Activated CD4-positive, alpha-beta T cell treated with anti-CD3 and anti-CD28 coated beads, Interleukin-2, Interleukin-6, amounts not matched to agents 100 ng/mL and 50 ng/mL, durations not matched to agents 16 hours and 8 hours (primary cell): ENCODE measurements at regions not wholly inside any gene's neighbourhood (a gene's known extent, or its start where the extent isn't known, plus 50 kb on each side); places are given as distances from the start of the nearest gene placed in this dataset.

Source experiments
- DNase-seq: peaks from one replicate; pipeline ENCODE4 v3.0.0-alpha.2; 2020

- DNase-seq: no peak
Observed at GRCh38 chr2:21544392-21544791, 420.6 kb downstream of the TDRD15 start.

GRCh38 chr2:21552981-21553380 is 429.2 kb downstream of the TDRD15 start:
- no peak for DNase-seq

GRCh38 chr2:21559351-21559750 is 435.6 kb downstream of the TDRD15 start:
- DNase-seq: no peak

- DNase-seq: no peak
Observed at GRCh38 chr2:21561965-21562364, 438.2 kb downstream of the TDRD15 start.

- DNase-seq: no peak
Observed at GRCh38 chr2:21567395-21567794, 443.6 kb downstream of the TDRD15 start.

- no peak for DNase-seq
Observed at GRCh38 chr2:21571686-21572085, 447.9 kb downstream of the TDRD15 start.

- no peak for DNase-seq
Observed at GRCh38 chr2:21580391-21580790, 456.6 kb downstream of the TDRD15 start.

GRCh38 chr2:21585881-21586280 is 462.1 kb downstream of the TDRD15 start:
- no peak for DNase-seq

- DNase-seq: no peak
Observed at GRCh38 chr2:21590026-21590690, 466.4 kb downstream of the TDRD15 start.

GRCh38 chr2:21591926-21592325 is 468.2 kb downstream of the TDRD15 start:
- no peak for DNase-seq

GRCh38 chr2:21599417-21599816 is 475.6 kb downstream of the TDRD15 start:
- DNase-seq: no peak

GRCh38 chr2:21602789-21603188 is 479.0 kb downstream of the TDRD15 start:
- no peak for DNase-seq

- DNase-seq: no peak
Observed at GRCh38 chr2:21607572-21607971, 483.8 kb downstream of the TDRD15 start.

GRCh38 chr2:21610304-21610703 is 486.5 kb downstream of the TDRD15 start:
- no peak for DNase-seq

- DNase-seq: no peak
Observed at GRCh38 chr2:21617885-21618434, 494.2 kb downstream of the TDRD15 start.

GRCh38 chr2:21620771-21621170 is 497.0 kb downstream of the TDRD15 start:
- no peak for DNase-seq

- DNase-seq: no peak
Observed at GRCh38 chr2:21627938-21628337, 504.2 kb downstream of the TDRD15 start.

GRCh38 chr2:21633015-21633414 is 509.2 kb downstream of the TDRD15 start:
- DNase-seq: no peak

- no peak for DNase-seq
Observed at GRCh38 chr2:21633466-21633865, 509.7 kb downstream of the TDRD15 start.

GRCh38 chr2:21633911-21634310 is 510.1 kb downstream of the TDRD15 start:
- DNase-seq: no peak

GRCh38 chr2:21640046-21640445 is 516.3 kb downstream of the TDRD15 start:
- no peak for DNase-seq

GRCh38 chr2:21642647-21643046 is 518.9 kb downstream of the TDRD15 start:
- no peak for DNase-seq

- no peak for DNase-seq
Observed at GRCh38 chr2:21643180-21643579, 519.4 kb downstream of the TDRD15 start.

- DNase-seq: no peak
Observed at GRCh38 chr2:21644266-21644665, 520.5 kb downstream of the TDRD15 start.

- DNase-seq: no peak
Observed at GRCh38 chr2:21646345-21646744, 522.6 kb downstream of the TDRD15 start.
